Stimulated activated CD8-positive, alpha-beta memory T cell treated with anti-CD3 and anti-CD28 coated beads, Interleukin-12 subunit alpha, Interleukin-12 subunit beta, amount 100 ng/mL, for 1 hour (primary cell): ENCODE measurements at regions not wholly inside any gene's neighbourhood (a gene's known extent, or its start where the extent isn't known, plus 50 kb on each side); places are given as distances from the start of the nearest gene placed in this dataset.
"Not testable (repeated sequence)": the region's sequence is repeated elsewhere in the genome, so short reads cannot be mapped to it uniquely, and the experiment has no call there.

Source experiments
- DNase-seq: peaks from one replicate; pipeline ENCODE4 v3.0.0-alpha.2; 2020; ENCODE audit warnings: low read depth

GRCh38 chr1:88560621-88561020 is 123.5 kb upstream of the PKN2 start:
- DNase-seq, result no peak

DNA sequence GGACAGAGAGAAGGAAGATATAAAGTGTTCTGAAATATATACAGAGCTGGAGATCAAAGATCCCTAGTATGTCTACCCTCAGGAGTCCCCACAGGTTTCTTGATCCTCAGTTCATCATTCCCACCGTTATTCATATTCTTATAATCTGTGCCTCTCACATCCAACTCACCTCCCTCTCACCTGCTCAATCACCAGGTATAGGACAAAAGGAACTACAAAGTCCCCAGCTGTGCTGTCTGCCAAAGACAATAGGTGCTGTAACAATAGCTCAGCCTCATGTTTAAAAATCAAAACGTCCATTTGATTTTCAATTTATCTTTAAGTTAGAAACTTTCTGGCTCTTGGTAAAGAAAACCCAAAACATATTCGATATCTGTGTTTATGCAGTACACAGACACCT is 121.1 kb upstream of the PKN2 start:
- no peak for DNase-seq

GRCh38 chr1:88566615-88567387 is 117.3 kb upstream of the PKN2 start:
- no peak for DNase-seq

DNA sequence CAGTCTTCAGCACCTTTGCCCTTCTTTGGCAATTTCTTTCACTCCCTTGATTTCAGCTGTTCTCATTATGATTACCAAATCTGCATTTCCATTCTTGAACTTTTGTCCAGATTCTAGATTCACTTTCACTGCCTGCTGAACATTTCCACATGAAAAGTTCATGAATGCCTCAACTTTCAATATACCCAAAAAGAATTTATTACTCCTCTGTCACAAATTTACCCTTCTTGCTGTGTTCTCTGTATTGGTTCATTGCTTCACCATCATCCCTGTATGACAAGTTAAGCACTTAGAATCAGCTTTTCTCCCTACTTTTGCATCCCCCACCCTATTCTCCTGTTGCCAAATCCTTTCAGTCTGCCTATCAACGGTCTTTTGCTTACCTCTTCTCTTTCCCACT is 112.6 kb upstream of the PKN2 start:
- no peak for DNase-seq

- no peak for DNase-seq
These were observed 104.5 kb upstream of the PKN2 start for GRCh38 chr1:88579598-88579997.

DNA sequence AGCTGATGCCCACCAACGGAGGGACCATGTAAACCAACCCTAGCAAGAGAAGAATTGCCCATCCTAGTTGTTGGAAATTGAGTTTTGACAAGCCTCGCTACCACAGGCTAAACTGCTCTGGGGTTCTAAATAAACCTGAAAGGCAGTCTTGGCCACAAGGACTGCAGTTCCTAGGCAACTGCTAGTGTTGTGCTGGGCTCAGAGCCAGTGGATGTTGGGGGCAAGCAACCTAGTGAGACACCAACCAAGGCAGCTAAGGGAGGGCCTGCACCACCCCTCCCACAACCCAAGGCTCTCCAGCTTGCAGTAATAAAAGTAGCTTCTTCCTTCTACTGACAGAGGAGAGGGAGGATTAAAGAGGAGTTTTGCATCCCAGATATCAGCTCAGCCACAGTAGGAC is 102.4 kb upstream of the PKN2 start:
- DNase-seq, result no peak

DNA sequence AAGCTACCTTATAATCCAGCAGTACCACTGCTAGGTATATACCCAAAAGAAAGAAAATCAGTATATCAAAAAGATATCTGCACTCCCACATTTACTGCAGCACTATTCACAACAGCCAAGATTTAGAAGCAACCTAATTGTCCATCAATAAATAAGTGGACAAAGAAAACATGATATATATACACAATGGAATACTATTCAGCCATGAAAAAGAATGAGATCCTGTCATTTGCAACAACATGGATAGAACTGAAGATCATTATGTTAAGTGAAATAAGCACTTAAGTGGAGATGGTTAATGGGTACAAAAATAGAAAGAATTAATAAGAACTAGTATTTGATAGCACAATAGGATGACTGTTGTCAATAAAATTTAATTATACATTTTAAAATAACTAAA is 90.7 kb upstream of the PKN2 start:
- DNase-seq, result no peak

- no peak for DNase-seq
These were observed 88.6 kb upstream of the PKN2 start for GRCh38 chr1:88595355-88596002.

DNA sequence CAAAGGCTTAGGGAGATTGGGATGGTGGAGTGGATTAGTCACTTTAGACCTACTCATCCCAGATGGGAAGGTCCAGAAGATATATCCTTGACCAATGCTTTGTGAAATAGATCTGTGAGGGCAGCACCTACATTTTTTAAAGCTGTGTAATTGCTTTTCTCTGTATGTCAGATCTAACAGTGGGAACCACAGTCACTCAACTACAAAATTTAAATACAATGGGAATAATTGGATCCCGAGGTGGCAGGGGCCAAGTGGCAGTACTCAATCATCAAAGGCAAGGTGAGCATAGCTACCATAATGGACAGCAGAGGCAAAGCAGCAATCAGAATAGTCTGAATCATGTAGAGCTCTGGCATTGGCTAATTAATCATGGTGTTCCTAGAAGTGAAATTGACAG is 86.1 kb upstream of the PKN2 start:
- not testable (repeated sequence) for DNase-seq

DNA sequence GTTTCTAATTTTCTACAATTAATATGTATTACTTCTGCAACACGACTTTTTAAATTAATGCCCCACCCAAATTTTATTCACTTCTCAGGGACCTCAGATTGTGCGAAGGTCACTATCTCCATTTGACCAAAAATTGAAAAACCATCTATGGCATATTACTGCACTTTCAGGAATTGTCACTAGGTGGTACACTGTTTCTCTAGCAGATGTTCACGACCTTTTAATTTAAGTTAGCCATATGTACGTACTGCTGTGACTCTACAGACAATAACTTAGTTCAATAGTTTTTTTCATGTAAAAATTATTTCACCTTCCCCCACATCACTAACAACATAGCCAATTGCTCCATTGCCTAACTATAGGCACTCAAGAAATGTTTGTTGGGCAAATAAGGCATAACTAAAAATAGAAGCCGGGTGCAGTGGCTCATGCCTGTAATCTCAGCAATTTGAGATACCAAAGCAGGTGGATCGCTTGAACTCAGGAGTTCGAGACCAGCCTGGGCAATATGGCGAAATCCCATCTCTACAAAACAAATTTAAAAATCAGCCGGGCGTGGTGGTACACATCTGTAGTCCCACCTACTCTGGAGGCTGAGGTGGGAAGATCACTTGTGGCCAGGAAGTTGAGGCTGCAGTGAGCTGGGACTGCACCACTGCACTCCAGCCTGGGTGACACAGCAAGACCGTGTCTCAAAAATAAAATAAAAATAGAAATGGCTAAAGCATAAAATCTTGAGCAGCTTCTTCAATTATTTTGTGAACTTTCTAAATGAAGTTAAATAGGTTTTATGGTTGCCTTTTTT is 75.7 kb upstream of the PKN2 start:
- DNase-seq, result no peak

- no peak for DNase-seq
These were observed 75.0 kb upstream of the PKN2 start for GRCh38 chr1:88609051-88609450.

GRCh38 chr1:88610687-88611086 is 73.4 kb upstream of the PKN2 start:
- DNase-seq, result no peak

DNA sequence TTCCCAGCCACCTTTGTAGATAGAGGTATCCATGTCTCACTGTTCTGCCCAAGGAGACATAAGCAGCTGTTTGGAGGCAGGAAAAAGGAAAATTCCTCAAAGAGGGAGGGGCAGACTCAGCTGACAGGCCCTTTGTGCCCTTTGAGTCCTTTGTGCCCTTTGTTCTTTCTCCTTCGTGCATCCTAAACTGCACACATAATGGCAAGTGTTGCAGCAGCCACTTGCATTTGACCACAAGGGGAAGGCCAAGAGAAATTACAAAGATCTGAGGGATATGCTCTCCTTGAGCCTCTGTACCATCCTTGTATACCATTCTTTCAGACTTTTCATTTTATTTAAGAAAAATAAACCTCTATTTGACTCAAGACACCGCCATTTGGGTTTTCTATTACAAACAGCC is 71.8 kb upstream of the PKN2 start:
- DNase-seq, result no peak

DNA sequence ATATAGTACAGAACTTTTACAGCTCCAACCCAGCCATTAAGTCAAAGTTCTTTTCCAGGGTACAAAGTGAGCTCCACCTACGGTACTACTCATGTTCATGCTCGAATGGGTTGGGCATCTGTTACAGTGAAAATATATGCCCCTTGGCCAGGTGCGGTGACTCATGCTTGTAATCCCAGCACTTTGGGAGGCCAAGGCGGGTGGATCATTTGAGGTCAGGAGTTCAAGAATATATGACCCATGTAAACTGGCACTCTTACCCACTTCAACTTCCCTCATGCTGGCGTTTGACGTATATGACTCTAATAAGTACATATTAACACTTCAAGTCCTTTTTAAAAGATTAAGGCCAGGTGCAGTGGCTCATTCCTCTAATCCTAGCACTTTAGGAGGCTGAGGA is 71.3 kb upstream of the PKN2 start:
- DNase-seq, result no peak

DNA sequence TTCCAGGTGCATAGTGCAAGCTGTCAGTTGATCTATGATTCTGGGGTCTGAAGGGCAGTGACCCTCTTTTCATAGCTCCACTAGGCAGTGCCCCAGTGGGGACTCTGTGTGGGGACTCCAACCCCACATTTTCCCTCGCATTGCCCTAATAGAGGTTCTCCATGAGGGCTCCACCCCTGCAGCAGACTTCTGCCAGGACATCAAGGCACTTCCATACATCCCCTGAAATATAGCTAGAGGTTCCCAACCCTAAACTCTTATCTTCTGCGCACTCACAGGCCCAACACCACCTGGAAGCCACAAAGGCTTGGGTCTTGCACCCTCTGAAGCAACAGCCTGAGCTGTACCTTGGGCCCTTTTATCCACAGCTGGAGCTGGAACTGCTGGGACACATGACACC is 65.7 kb upstream of the PKN2 start:
- DNase-seq, result no peak

DNA sequence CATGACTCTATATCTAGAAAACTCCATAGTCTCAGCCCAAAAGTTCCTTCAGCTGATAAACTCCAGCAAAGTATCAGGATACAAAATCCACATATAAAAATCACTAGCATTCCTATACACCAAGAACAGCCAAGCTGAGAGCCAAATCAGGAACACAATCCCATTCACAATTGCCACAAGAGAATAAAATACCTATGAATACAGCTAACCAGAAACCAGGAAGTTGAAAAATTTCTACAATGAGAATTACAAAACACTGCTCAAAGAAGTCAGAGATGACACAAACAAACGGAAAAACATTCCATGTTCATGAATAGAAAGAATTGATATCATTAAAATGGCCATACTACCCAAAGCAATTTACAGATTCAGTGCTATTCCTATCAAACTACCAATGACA is 61.0 kb upstream of the PKN2 start:
- DNase-seq, result not testable (repeated sequence)
